Activated CD8-positive, alpha-beta memory T cell treated with anti-CD3 and anti-CD28 coated beads for 24 hours (primary cell): ENCODE measurements at regions not wholly inside any gene's neighbourhood (a gene's known extent, or its start where the extent isn't known, plus 50 kb on each side); places are given as distances from the start of the nearest gene placed in this dataset.

Experiments
- DNase-seq: peaks from one replicate; pipeline ENCODE4 v3.0.0-alpha.2; 2020

DNA sequence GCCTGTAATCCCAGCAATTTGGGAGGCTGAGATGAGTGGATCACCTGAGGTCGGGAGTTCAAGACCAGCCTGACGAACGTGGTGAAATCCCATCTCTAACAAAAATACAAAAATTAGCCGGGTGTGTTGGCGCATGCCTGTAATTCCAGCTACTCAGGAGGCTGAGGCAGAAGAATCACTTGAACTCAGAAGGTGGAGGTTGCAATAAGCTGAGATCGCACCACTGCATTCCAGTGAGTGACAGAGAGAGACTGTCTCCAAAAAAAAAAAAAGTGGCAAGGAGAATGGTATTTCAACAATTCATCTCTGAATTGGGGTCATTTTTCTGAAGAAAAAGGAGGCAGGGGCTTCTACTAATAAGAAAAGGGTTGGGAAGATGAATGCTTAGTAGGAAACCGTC, 111.5 kb upstream of the NHSL1 start:
- no peak for DNase-seq

DNA sequence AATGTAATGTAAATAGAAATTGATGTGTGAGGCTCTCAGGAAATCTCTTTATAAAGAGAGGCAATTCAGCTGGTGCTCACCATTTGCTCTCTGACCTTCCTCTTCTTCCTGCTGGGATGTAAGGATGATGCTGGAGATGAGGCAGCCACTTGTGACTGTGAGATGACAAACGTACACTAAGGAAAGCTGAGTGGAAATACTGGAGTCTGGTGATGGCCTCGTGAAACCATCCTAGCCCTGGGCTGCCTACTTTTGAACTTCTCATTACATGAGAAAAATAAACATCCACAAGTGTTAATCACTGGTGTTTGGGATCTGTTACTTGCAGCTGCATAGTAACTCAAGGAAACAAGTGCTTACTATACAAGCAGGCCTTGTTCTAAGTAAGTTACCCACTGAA, 114.9 kb upstream of the NHSL1 start:
- DNase-seq, result no peak

DNA sequence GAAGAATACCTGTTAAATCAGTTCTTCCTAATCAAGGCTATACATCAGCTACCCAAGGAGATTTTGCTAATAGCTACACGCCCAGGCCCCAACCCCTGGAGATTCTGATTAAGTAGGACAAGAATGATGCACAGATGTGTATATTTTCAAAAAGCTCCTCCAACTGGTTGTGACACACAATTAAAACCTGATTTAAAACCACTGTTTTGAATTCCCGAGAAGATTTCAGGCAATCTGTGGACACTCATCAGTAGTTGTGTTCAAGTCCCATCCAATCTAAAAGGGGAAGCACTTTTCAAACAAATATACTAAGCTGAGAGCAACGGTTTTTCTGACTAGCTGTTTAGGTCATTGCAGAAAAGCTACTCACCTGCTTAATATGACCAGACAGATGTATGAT, 118.9 kb upstream of the NHSL1 start:
- no peak for DNase-seq

DNA sequence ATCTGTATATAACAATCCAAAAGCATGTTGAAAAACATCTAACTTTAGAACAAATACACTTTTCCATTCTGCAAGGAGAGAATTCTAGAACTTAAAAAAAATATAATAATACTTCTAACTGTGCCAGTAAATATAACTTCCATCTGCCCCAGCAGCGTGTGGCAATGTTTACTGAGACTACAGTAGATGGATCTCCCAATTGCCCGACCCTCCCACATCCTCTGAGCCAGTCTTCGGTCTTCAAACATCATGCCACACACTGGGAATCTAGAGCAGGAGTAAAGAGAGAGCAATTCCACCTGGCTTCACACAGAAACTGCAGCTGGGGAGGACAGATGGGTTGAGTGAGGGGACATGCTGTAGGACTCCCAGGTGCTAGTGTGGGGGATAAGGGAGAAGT, 121.3 kb upstream of the NHSL1 start:
- DNase-seq, result no peak

DNA sequence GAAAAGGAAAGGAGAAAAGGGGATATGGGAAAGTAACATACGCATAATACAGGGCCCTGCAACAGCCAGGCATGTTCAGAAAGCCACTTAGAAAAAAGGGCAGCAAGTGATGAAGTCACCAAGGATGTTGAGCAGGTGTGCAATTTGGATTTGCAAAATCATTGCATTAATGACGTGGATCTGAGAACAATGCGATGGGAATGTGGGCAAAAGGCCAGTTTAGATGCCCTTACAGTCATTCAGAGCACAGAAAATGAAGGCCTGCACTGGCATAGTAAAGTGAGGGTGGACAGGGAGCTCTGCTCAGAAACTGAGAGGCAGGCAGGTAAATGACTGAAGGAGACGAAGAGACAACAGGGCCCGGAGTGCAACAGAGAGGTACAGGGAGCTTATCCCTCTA, 123.7 kb upstream of the NHSL1 start:
- no peak for DNase-seq

DNA sequence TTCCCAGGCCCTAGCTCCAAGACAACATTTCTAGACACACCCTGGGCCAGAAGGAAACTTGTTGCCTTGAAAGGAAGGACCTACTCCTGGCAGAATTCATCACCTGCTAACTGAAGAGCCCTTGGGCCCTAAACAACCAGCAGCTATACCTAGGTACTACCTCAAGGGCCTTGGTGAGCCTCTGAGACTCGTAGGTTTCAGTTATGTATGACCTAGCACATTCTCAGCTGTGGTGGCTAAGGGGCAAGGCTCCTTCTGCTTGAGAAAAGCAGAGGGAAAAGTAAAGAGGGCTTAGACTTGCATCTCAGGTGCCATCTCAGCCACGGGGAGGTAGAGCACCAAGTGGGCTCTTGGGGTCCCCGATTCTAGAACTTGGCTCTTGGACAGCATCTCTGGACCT, 132.3 kb upstream of the NHSL1 start:
- no peak for DNase-seq

DNA sequence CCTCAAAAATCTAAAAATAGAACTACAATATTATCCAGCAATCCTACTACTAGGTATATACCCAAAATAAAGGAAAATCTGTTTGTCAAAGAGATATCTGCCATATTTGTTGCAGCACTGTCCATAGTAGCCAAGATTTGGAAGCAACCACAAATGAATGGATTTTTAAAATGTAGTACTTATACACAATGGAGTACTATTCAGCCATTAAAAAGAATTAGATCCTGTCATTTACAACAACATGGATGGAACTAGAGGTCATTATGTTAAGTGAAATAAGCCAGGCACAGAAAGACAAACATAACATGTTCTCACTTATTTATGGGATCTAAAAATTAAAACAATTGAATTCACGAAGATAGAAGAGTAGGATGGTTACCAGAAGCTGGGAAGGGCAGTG, 135.7 kb upstream of the CCDC28A start:
- no peak for DNase-seq

DNA sequence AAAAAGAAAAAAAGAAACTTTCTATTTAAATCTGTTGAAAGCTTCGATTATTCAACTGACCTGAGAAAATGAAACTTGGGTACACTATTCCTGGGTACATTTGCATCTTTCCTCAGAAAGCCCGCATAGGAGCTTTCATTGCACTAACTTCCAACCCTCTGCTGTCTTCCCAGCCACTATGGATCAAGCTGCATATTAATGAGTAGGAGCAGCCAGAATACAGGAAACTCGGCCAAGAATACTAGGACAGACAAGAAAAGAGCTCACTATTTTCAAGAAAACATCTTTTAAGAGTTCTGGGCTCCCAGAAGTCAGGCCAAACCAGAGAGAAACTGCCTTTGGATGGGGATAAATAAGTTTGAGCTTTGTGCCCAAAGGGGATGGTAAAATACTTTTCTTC, 135.0 kb upstream of the CCDC28A start:
- no peak for DNase-seq

DNA sequence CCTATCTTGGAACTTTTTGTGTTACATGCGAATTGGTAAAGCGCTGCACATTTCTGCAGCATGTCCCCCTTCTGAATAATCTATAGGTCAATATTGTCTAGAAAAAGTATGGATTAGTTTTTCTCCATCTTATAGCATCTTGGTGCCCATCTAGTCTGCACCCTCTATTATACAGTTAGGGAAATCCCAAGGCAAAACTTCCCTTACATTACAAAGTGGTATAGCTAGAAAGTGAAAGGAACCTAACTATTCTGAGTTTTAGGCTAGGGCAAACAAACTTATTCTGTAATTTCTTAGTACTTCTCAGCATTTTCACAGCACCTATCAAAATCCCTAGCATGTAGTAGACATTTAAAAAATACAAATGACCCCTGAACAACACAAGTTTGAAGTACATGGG, 133.5 kb upstream of the CCDC28A start:
- DNase-seq, result no peak

DNA sequence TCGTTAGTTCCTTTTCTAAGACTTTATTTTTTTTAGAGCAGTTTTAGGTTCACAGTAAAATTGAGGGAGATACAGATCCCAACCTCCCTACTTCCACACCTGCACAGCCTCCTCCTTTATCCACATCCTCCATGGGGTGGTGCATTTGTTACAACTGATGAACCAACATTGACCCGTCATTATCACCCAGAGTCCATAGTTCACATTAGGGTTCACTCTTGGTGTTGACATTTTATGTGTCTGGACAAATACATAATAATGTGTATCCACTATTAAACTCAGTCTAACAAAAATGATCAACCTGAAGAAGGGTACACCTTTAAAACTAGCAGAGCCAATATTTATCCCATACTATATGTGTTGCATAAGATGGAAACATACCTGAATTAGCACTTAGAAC, 130.4 kb upstream of the CCDC28A start:
- no peak for DNase-seq

DNA sequence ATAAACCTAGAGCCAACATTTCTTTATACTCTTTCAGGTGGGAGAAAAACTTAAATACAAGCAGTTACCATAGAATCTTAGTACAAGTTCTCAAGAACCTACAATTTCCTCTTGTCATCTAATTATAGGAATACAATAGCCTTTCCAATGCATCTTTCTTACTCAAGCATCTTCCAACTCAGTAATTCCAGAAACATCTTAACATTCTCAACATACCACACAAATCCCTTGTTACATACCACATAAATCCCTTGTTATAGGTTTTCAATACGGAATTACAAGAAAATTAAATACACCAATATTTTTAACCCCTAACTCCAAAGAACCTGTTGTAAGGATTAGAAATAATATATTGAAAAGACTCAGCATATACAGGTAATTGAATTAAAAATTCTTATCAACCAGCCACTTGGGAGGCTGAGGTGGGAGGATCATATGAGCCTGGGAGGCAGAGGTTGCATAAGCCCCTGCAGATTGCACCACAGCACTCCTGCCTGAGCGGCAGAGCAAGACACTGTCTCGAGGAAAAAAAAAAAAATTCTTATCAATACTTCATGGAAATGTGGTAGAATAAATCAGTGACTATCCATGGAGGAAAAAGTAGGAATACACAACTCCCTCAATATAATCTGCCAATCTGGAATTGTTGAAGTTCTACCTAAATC, 127.5 kb upstream of the CCDC28A start:
- DNase-seq, result no peak

DNA sequence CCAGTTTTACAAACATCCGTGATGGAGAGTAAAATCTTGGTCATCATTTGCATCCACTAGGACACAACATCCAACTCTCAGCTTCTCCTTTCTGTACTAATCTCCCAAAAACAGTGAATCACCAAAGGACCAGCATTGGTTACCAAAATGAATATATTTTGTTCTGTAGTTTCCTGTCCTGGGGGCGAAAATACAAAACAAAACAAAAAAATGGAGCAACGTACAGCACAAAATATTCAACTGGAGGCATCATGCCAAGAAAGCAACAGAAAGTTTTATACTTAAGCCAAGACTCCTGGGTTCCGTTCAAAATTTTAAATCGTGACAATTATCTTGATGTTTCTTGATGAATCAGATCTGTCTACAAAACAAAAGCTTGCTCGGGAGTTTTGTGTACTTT, 126.6 kb upstream of the CCDC28A start:
- DNase-seq, result no peak

DNA sequence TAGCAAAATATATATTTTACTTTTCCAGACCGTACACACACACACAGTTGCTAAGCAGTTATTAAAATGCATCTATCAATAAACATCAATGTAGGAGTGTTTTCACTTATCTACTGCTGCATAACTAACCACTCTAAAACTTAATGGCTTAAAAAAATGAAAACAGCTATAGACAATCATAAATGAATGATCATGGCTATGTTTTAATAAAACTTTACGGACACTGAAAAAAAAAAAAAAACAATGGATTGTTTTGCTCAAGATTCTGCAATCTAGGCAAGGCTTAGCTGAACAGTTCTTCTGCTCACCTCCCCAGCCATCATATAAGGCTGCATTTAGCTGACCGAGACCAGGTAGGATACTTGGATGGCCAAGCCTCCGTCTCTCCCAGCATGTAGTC, 125.4 kb upstream of the CCDC28A start:
- no peak for DNase-seq

DNA sequence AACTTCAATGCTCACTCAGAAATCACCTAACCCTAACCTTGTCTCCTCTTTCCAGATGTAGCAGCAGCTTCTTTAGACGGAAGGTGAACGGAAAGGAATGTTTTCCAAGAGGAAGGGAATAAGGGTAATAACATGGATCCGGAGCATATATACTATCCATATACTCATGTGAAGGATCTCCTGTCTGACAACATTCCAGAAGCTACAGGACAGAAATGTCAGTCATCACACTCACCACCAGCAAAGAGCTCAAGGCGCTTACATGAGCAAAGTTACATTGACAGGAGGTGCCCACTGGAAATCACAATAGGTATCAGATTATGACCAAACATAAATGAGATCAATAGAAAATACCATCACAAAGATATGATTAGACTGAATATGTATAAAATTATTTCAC, 122.1 kb upstream of the CCDC28A start:
- DNase-seq, result no peak

DNA sequence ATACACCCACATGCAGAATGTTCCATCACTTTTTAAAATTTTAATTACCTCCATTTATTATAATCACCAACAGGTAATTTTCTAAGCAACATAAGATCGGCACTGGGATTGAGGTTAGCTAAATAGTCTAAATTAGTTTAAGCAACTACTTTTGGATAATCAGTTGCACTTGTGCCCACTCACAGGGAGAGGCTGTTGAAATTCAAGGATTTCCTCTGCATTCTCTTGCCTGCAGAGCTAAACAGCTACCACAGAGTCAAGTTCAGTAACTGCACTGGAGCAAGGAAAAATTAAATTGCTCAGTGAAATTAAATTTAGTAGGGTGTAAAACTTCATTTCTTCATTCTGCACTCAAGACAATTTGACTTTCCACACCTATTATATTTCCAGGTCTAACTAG, 120.7 kb upstream of the CCDC28A start:
- DNase-seq, result no peak

DNA sequence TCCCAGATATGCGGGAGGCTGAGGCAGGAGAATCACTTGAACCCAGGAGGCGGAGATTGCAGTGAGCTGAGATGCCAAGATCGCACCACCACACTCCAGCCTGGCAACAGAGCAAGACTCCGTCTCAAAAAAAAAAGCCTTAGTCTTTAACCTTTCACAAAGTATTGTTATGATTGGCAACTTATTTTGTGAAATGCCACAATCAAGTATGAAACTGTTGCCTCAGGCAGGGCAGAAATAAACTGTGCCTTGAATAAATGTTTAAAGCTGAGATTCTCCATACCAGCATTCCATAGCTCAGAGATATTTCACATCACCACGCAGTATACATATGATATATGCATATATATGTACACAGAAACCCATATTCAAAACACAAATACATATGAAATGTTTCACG, 120.1 kb upstream of the CCDC28A start:
- no peak for DNase-seq

DNA sequence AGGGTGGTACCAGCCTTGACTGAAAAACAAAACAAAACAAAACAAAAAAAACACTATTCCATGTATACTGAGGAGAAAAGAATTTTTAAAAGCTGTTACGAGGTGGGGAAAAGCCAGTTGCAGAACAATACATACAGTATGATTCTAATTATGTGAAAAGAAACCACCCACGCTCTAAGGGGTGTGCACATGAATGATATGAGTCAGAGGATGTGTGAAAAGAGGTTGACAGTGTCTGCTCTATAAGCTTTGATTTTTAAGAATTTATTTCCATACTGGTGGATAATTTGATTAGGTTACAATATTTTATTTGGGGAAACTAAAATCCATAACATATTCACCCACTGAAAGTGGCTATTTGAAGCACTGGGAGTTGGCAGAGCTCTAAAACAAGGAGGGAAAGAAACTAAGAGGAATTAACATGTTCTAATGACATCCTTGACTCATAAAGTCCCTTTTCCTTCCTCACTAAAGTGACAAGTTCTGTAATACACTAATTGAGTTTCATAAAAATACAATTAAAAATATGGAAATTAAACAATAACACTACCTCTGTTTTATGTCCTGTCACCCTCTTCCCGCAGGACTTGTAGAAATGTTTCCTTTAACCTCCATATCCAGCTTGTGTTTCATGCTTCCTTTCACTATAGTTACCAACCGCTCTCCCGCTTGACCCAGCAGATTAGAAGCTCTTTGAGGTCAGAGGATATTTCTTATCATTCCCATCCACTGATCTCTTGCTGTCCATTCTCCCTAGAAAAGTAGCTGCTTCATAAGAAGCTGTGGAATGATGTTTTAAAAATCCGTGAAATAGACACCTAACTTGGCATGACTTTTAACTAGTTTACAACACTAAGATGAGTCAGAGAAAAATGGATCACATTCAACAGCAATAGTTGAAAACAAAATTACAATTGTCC, 118.6 kb upstream of the CCDC28A start:
- no peak for DNase-seq

DNA sequence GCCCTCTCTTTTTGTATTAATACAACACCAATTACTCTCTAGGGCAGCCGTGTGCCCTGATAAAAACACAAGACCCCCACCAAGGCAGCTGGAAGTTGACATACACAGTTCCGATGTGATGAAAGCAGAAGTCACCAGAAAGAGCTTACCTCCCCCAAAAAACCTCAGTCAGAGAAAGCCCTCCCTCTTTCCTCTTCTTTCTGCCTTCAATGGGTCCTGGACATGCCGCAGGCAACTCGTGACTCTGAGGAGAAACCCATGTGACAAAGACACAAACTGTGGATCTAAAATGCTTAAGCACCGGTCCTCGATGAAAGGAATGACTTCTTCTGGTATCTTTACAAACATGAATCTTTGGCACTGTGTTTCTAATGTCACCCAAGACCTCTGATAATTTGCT, 117.7 kb upstream of the CCDC28A start:
- no peak for DNase-seq

DNA sequence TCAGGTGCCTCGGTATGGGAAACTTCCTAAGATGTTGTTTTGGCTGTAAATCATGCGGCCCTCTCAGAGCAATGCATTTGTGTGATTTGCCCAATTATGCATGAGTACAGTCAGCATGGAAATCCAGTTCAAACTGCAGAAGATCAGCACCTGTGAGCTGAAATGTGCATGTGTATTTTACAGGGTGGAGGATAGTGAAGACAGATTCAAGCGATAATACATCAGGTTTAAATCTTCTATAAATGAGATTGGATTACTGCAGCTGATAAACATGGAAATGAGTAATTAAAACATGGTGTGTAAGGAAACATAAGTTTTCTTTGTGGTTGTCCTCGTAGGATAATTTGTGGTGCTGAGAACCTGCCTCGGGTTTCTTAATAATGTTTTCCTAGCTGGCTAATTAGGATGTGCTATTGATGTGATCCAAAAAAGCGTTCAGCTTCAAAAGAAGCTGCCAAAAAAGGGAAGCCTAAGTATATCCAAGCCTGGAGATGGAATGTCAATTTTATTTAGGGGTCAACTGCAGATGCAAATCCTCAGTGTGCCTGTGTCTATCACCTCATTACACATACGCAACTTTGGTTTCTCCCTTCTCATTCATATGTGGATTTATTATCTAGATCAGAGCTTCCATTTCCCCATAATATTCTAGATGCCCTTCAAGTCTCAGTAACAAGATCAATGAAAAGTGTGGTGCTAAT, 117.1 kb upstream of the CCDC28A start:
- DNase-seq, result no peak

DNA sequence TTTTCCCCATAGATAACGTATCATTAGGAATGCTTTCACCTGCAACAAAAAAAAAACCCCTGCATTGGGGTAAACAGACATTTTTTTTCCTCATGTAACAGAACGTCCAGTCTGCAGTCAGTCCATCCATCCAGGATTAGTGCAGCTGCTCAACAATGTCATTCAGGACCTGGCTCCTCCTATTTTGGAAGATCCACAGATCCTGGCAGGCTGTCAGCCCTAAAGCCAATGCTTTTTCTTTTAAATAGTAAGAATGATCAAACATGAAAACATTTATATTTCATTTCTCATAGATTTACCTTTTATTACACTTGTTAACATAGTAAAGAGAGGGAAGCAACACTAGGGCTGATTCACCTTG, 116.5 kb upstream of the CCDC28A start:
- DNase-seq, result no peak

DNA sequence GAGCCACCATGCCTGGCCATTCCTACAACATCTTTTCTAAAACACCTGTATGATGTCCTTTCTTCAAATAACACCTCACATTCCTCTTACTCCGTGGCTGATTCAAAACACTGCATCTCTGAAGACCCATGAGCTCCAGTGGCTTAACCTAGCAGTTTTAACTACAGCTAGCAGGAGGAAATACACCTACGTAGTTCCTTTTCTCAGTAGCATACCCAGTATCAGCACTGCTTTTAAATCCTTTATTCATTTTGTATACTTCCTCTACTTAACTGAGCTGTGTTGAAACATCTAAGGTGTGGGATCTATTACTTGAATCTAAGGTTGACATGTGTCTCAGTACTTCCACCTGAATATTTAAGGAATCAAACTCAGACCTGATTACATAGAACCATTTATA, 113.6 kb upstream of the CCDC28A start:
- no peak for DNase-seq

DNA sequence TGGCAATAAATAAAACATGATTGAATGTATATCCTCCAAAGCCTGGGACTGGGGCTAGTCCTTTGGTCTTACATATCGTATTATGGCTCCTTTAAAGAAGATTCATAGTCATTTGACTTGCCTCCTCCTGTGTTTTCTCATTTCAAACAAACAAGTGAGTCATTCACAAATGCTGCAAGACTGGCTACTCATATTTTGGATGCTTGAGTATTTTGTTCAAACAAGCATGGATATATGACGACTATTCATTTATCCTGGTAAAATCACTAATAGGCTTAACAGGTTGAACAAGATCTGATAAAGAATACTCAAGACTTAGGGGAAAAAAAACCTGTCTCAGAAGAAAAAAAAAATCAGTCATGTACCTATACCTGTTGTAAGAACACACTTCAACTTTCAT, 111.1 kb upstream of the CCDC28A start:
- DNase-seq, result no peak

DNA sequence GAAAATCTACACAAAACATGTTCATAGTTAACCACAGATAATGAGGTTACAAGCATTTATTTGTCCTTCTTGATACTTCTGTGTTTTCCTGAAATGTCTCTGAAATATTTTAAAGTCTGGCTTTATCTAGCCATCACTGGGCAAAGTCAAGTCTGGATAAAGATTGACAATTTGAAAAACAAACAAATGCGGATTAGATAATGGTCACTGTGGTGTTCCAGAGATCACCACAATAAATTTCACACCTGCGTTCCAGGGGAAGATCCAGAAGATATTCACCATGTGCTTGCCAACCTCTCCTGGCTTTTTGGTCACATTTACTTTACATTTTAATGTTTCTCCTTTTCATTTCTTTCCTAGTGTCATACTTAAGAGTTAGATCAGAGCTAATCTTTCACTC, 109.7 kb upstream of the CCDC28A start:
- DNase-seq, result no peak

DNA sequence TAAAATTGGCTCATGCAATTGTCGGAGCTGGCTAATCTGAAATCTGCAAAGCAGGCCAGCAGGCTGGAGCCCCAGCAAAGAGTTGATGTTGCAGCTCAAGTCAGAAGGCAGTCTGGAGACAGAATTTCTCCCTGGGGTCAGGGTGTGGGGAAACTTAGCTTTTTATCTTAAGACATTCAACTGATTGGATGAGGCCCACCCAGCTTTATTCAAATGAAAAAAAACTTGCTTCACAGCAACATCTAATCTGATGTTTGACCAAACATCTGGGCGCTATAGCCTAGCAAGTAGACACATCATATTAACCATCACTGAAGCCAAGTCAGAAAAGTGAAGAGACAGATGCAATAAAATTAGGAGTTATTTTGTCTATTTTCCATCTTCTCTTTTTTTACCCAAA, 108.8 kb upstream of the CCDC28A start:
- DNase-seq, result no peak
